Calu3 (cell line): ENCODE measurements at regions not wholly inside any gene's neighbourhood (a gene's known extent, or its start where the extent isn't known, plus 50 kb on each side); places are given as distances from the start of the nearest gene placed in this dataset.
A peak's percentile ranks its signal among the peaks of the same experiment; 100 is the strongest.

Experiments used
- BruUV-seq: library from RNA; stranded (reverse); fragments of 400-500 nt; replicated peaks from 2 replicates; lab custom pipeline; 2021; lab: Mats Ljungman, UMichigan
- CTCF ChIA-PET: fragments of 300-600 bp; sonication (Branson Sonifier 250); formaldehyde crosslinking; loops from one replicate; lab custom pipeline; 2022; ENCODE audit warnings: antibody characterized with exemption; lab: Charles Lee
- DNase-seq: peaks from one replicate; pipeline ENCODE4 v3.0.0; 2022
- H3K27ac Mint-ChIP-seq: one replicate; pipeline ENCODE4 v1.8.0; 2022; ENCODE audit warnings: mixed read lengths; ENCODE audit not compliant: unreplicated experiment
- H3K27me3 Mint-ChIP-seq: one replicate; pipeline ENCODE4 v1.8.0; 2022; ENCODE audit warnings: mixed read lengths; ENCODE audit not compliant: unreplicated experiment
- H3K36me3 Mint-ChIP-seq: one replicate; pipeline ENCODE4 v1.8.0; 2022; ENCODE audit warnings: mild to moderate bottlenecking, moderate library complexity, mixed read lengths; ENCODE audit not compliant: insufficient read depth, unreplicated experiment
- H3K4me1 Mint-ChIP-seq: one replicate; pipeline ENCODE4 v1.8.0; 2022; ENCODE audit warnings: mild to moderate bottlenecking, low read depth, mixed read lengths; ENCODE audit not compliant: unreplicated experiment
- H3K4me3 Mint-ChIP-seq: one replicate; pipeline ENCODE4 v1.8.0; 2022; ENCODE audit warnings: mild to moderate bottlenecking, low read depth, moderate library complexity, mixed read lengths; ENCODE audit not compliant: unreplicated experiment
- H3K9me3 Mint-ChIP-seq: one replicate; pipeline ENCODE4 v1.8.0; 2022; ENCODE audit warnings: low read depth, mixed read lengths; ENCODE audit not compliant: unreplicated experiment
- CTCF ChIP-seq: fragments of 200-600 bp; IDR thresholded peaks from one replicate; pipeline ENCODE4 v1.8.0; 2022; ENCODE audit warnings: antibody characterized with exemption; ENCODE audit not compliant: unreplicated experiment
- intact Hi-C: fragments of 100-400 bp; cut with micrococcal nuclease; formaldehyde crosslinking; loops from one replicate; pipeline ENCODE4 v1.10.0; 2022; ENCODE audit not compliant: unreplicated experiment

- no peak overlapping the region for H3K4me3 Mint-ChIP-seq
- no peak for TF ChIP-seq CTCF
- CTCF ChIA-PET: no interaction called here
- H3K36me3 Mint-ChIP-seq: peaks cover 5% of the 10 kb centered on the region
- peak overlapping the region; percentile 7 for H3K27ac Mint-ChIP-seq
- no peaks in the 10 kb centered on the region for H3K27me3 Mint-ChIP-seq
- intact Hi-C loops: loop anchor here (10.0 kb wide), 1 partner anchor 98 kb away; no protein-coding TSS in a partner anchor
- no peaks in the 10 kb centered on the region for H3K9me3 Mint-ChIP-seq
- peaks cover 43% of the 10 kb centered on the region for H3K4me1 Mint-ChIP-seq
- BruUV-seq: no TSS peak
- no peak for DNase-seq
Measured at GRCh38 chr10:106502641-106503040, 661.9 kb downstream of the SORCS1 start.

- H3K4me1 Mint-ChIP-seq: peaks cover 43% of the 10 kb centered on the region
- H3K4me3 Mint-ChIP-seq: no peak overlapping the region
- DNase-seq: no peak
- H3K27ac Mint-ChIP-seq: peak overlapping the region; percentile 30
- CTCF ChIA-PET: no interaction called here
- no peaks in the 10 kb centered on the region for H3K27me3 Mint-ChIP-seq
- no peak for TF ChIP-seq CTCF
- no TSS peak for BruUV-seq
- intact Hi-C loops: loop anchor here (10.0 kb wide), 1 partner anchor 96 kb away; no protein-coding TSS in a partner anchor
- no peaks in the 10 kb centered on the region for H3K9me3 Mint-ChIP-seq
- H3K36me3 Mint-ChIP-seq: peaks cover 5% of the 10 kb centered on the region
Measured at GRCh38 chr10:106500925-106501525, 663.5 kb downstream of the SORCS1 start.

GRCh38 chr10:106500041-106500924, 664.2 kb downstream of the SORCS1 start:
- intact Hi-C loops: loop anchor here (10.0 kb wide), 1 partner anchor 95 kb away; no protein-coding TSS in a partner anchor
- H3K4me3 Mint-ChIP-seq: no peak overlapping the region
- CTCF ChIA-PET: no interaction called here
- H3K36me3 Mint-ChIP-seq: peaks cover 5% of the 10 kb centered on the region
- peaks cover 43% of the 10 kb centered on the region for H3K4me1 Mint-ChIP-seq
- no peaks in the 10 kb centered on the region for H3K27me3 Mint-ChIP-seq
- peak overlapping the region; percentile 30 for H3K27ac Mint-ChIP-seq
- BruUV-seq: no TSS peak
- TF ChIP-seq CTCF: no peak
- H3K9me3 Mint-ChIP-seq: no peaks in the 10 kb centered on the region
- no peak for DNase-seq

- no peaks in the 10 kb centered on the region for H3K27me3 Mint-ChIP-seq
- intact Hi-C loops: no loop called here
- H3K4me3 Mint-ChIP-seq: no peak overlapping the region
- CTCF ChIA-PET: interaction anchor here (0.6 kb wide), 2 partner anchors 23 to 540 kb away, joined by 3 read pairs; no protein-coding TSS in a partner anchor
- H3K27ac Mint-ChIP-seq: peak overlapping the region; percentile 11
- H3K36me3 Mint-ChIP-seq: peaks cover 5% of the 10 kb centered on the region
- TF ChIP-seq CTCF: no peak
- no peak for DNase-seq
- H3K4me1 Mint-ChIP-seq: peaks cover 43% of the 10 kb centered on the region
- H3K9me3 Mint-ChIP-seq: no peaks in the 10 kb centered on the region
- no TSS peak for BruUV-seq
Measured at GRCh38 chr10:106499448-106499847, 665.1 kb downstream of the SORCS1 start.
